Body of pancreas (tissue), 4 donors: ENCODE measurements at regions not wholly inside any gene's neighbourhood (a gene's known extent, or its start where the extent isn't known, plus 50 kb on each side); places are given as distances from the start of the nearest gene placed in this dataset.

Source experiments
- ATAC-seq: fragments of 150-250 bp; one replicate; pipeline ENCODE4 v1.9.1; 2016
- DNase-seq, 4 donors: peaks; one replicate each; pipeline ENCODE4 v3.0.0-alpha.2; 2019
- H3K27ac ChIP-seq, 4 donors: fragments of 200-600 bp; sonication (generic); 1 replicate in 3 of 4; 2 replicates in 1 of 4; pipeline versions ENCODE4 v1.5.1 to v1.6.1; 2016 to 2019; ENCODE audit warnings: mild to moderate bottlenecking in 1 of 4, mixed read lengths in 1 of 4, moderate library complexity in 1 of 4
- H3K27me3 ChIP-seq, 2 donors: fragments of 200-600 bp; sonication (generic); one replicate each; pipeline ENCODE4 v1.6.0; 2016; ENCODE audit warnings: mild to moderate bottlenecking in 1 of 2
- H3K36me3 ChIP-seq, 2 donors: fragments of 200-600 bp; sonication (generic); replicated peaks in 1 of 2; 2 replicates each; pipeline ENCODE4 v1.5.1; 2016; ENCODE audit warnings: low read depth in 2 of 2; ENCODE audit not compliant: insufficient read depth in 1 of 2
- H3K4me1 ChIP-seq: fragments of 200-600 bp; sonication (generic); one replicate; pipeline ENCODE4 v1.6.0; 2016
- H3K4me3 ChIP-seq, 2 donors: fragments of 200-600 bp; sonication (generic); 1 replicate in 1 of 2; 2 replicates in 1 of 2; pipeline ENCODE4 v1.5.1; 2016 to 2019
- H3K9me3 ChIP-seq, 3 donors: fragments of 200-600 bp; sonication (generic); 1 replicate in 2 of 3; 2 replicates in 1 of 3; pipeline ENCODE4 v1.5.1; 2016
- CTCF ChIP-seq, 7 experiments: fragments of 450-650 bp in 4 of 7; fragments of 200-600 bp in 3 of 7; sonication (generic) in 3 of 7; IDR thresholded peaks; one replicate each; pipeline ENCODE4 v1.5.1; 2016 to 2019; ENCODE audit warnings: antibody characterized with exemption in 7 of 7
- POLR2A ChIP-seq, 3 donors: fragments of 450-650 bp; IDR thresholded peaks; one replicate each; pipeline ENCODE4 v1.6.1; 2016; ENCODE audit warnings: antibody characterized with exemption in 3 of 3, mild to moderate bottlenecking in 2 of 3
- WGBS, 2 donors: methylation state at CpG; one replicate each; pipeline ENCODE4 v1.1.5; 2017; 5-methylcytosine and 5-hydroxymethylcytosine counted together
- intact Hi-C: fragments of 100-400 bp; cut with DNase I; formaldehyde crosslinking; loops from one replicate; pipeline ENCODE4 v1.15.1; 2023

- intact Hi-C loops: no loop called here
- TF ChIP-seq POLR2A (IDR thresholded peaks at IDR 0.05) (no peak), CTCF (IDR thresholded peaks at IDR 0.05) (no peak)
- DNase-seq: no peak
- Histone ChIP-seq H3K36me3 (no peaks in the 10 kb centered on the region), H3K4me1 (no peaks in the 10 kb centered on the region), H3K9me3 (no peaks in the 10 kb centered on the region), H3K4me3 (no peak overlapping the region), H3K27ac (no peak overlapping the region), H3K27me3 (no peaks in the 10 kb centered on the region)
- ATAC-seq: no peak
- 55 to 59% methylated on average over 2 of the region's 2 CpGs for WGBS, 2 donors
Measured at GRCh38 chr1:170277985-170278384, 132.2 kb downstream of the NTMT2 start.

GRCh38 chr1:170284016-170284415 is 138.3 kb downstream of the NTMT2 start:
- H3K27ac ChIP-seq: no peak overlapping the region

GRCh38 chr1:170284512-170284911 is 138.8 kb downstream of the NTMT2 start:
- Histone ChIP-seq H3K9me3 (no peaks in the 10 kb centered on the region), H3K4me3 (no peak overlapping the region), H3K27ac (no peak overlapping the region), H3K36me3 (no peaks in the 10 kb centered on the region), H3K27me3 (no peaks in the 10 kb centered on the region), H3K4me1 (no peaks in the 10 kb centered on the region)
- intact Hi-C loops: no loop called here
- DNase-seq (no peak), ATAC-seq (no peak)
- 54 to 58% methylated on average over 7 of the region's 7 CpGs for WGBS, 2 donors
- TF ChIP-seq POLR2A (IDR thresholded peaks at IDR 0.05) (no peak), CTCF (IDR thresholded peaks at IDR 0.05) (no peak)

More at GRCh38 chr1:170284016-170284415, 138.3 kb downstream of the NTMT2 start:
- Histone ChIP-seq H3K27me3 (no peaks in the 10 kb centered on the region), H3K36me3 (no peaks in the 10 kb centered on the region), H3K4me3 (no peak overlapping the region), H3K9me3 (no peaks in the 10 kb centered on the region), H3K4me1 (no peaks in the 10 kb centered on the region)
- no peak for TF ChIP-seq POLR2A (IDR thresholded peaks at IDR 0.05)
- no peak for TF ChIP-seq CTCF (IDR thresholded peaks at IDR 0.05)
- DNase-seq: no peak
- intact Hi-C loops: no loop called here
- 63 to 70% methylated on average over 3 of the region's 3 CpGs for WGBS, 2 donors
- no peak for ATAC-seq

- 32 to 53% methylated on average over 5 of the region's 5 CpGs for WGBS, 2 donors
- ATAC-seq (no peak), DNase-seq (no peak)
- Histone ChIP-seq H3K27me3 (no peaks in the 10 kb centered on the region), H3K27ac (no peak overlapping the region), H3K4me1 (no peaks in the 10 kb centered on the region), H3K4me3 (no peak overlapping the region), H3K9me3 (no peaks in the 10 kb centered on the region), H3K36me3 (no peaks in the 10 kb centered on the region)
- TF ChIP-seq CTCF (IDR thresholded peaks at IDR 0.05) (no peak), POLR2A (IDR thresholded peaks at IDR 0.05) (no peak)
- intact Hi-C loops: no loop called here
Measured at GRCh38 chr1:170284951-170285350, 139.2 kb downstream of the NTMT2 start.

- WGBS, 2 donors: 56 to 71% methylated on average over 3 of the region's 3 CpGs
- Histone ChIP-seq H3K27ac (no peak overlapping the region), H3K27me3 (no peaks in the 10 kb centered on the region), H3K4me1 (no peaks in the 10 kb centered on the region), H3K4me3 (no peak overlapping the region), H3K9me3 (no peaks in the 10 kb centered on the region), H3K36me3 (no peaks in the 10 kb centered on the region)
- no peak for TF ChIP-seq POLR2A (IDR thresholded peaks at IDR 0.05)
- no peak for TF ChIP-seq CTCF (IDR thresholded peaks at IDR 0.05)
- no peak for ATAC-seq
- DNase-seq: no peak
- intact Hi-C loops: no loop called here
Measured at GRCh38 chr1:170288155-170288554, 142.4 kb downstream of the NTMT2 start.
